ENCODE measurements at regions not wholly inside any gene's neighbourhood (a gene's known extent, or its start where the extent isn't known, plus 50 kb on each side); places are given as distances from the start of the nearest gene placed in this dataset.

GRCh38 chr4:167290678-167291077, 56.4 kb upstream of the SPOCK3 start:
- Histone ChIP-seq H3K27me3 (ENCODE audit: control insufficient read depth, insufficient read depth, low read length) (no peaks in the 10 kb centered on the region), H3K9ac (ENCODE audit: low read length) (no peak overlapping the region), H3K4me1 (ENCODE audit: control insufficient read depth, low read depth, low read length) (peaks cover 8% of the 10 kb centered on the region), H3K36me3 (ENCODE audit: control insufficient read depth, low read depth, low read length) (no peaks in the 10 kb centered on the region), H3K9me3 (ENCODE audit: control insufficient read depth, low read depth, low read length) (peaks cover 2% of the 10 kb centered on the region), H3K27ac (ENCODE audit: low read length) (no peak overlapping the region), H3K4me3 (ENCODE audit: low read length) (no peak overlapping the region)

DNA sequence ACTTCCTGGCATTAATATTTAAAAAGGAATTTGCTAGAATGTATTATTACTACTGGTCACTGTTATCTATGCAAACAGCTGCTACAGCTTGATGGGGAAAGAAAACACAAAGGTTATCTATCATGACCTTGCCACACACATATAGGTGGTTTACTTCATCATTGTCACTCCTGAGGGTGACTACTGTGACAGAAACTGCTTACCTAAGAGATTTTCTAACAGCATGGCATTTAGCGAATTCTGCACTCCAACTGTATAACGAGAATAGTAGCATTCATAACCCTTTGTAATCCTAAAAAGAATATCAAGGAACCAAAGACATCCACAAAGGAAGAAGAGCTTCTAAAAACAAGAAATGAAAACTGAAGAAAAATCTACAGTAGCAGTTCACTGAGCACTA, 74.6 kb upstream of the SPOCK3 start:
- no peak overlapping the region for H3K9ac ChIP-seq (ENCODE audit: low read length)
- H3K27ac ChIP-seq (ENCODE audit: low read length) = no peak overlapping the region
- no peaks in the 10 kb centered on the region for H3K9me3 ChIP-seq (ENCODE audit: control insufficient read depth, low read depth, low read length)
- H3K36me3 ChIP-seq (ENCODE audit: control insufficient read depth, low read depth, low read length) = no peaks in the 10 kb centered on the region
- no peak overlapping the region for H3K4me3 ChIP-seq (ENCODE audit: low read length)
- H3K4me1 ChIP-seq (ENCODE audit: control insufficient read depth, low read depth, low read length) = no peaks in the 10 kb centered on the region
- no peaks in the 10 kb centered on the region for H3K27me3 ChIP-seq (ENCODE audit: control insufficient read depth, insufficient read depth, low read length)

GRCh38 chr4:167321299-167321698, 87.0 kb upstream of the SPOCK3 start:
- Histone ChIP-seq H3K4me3 (ENCODE audit: low read length) (no peak overlapping the region), H3K9ac (ENCODE audit: low read length) (no peak overlapping the region), H3K36me3 (ENCODE audit: control insufficient read depth, low read depth, low read length) (no peaks in the 10 kb centered on the region), H3K27ac (ENCODE audit: low read length) (no peak overlapping the region), H3K27me3 (ENCODE audit: control insufficient read depth, insufficient read depth, low read length) (no peaks in the 10 kb centered on the region), H3K4me1 (ENCODE audit: control insufficient read depth, low read depth, low read length) (no peaks in the 10 kb centered on the region), H3K9me3 (ENCODE audit: control insufficient read depth, low read depth, low read length) (no peaks in the 10 kb centered on the region)

GRCh38 chr4:167339781-167340180, 105.5 kb upstream of the SPOCK3 start:
- H3K27ac ChIP-seq (ENCODE audit: low read length) = no peak overlapping the region
- H3K9me3 ChIP-seq (ENCODE audit: control insufficient read depth, low read depth, low read length) = no peaks in the 10 kb centered on the region
- no peaks in the 10 kb centered on the region for H3K4me1 ChIP-seq (ENCODE audit: control insufficient read depth, low read depth, low read length)
- H3K36me3 ChIP-seq (ENCODE audit: control insufficient read depth, low read depth, low read length) = no peaks in the 10 kb centered on the region
- H3K27me3 ChIP-seq (ENCODE audit: control insufficient read depth, insufficient read depth, low read length) = no peaks in the 10 kb centered on the region
- H3K9ac ChIP-seq (ENCODE audit: low read length) = no peak overlapping the region
- H3K4me3 ChIP-seq (ENCODE audit: low read length) = no peak overlapping the region

GRCh38 chr4:167359711-167360110, 125.4 kb upstream of the SPOCK3 start:
- Histone ChIP-seq H3K9me3 (ENCODE audit: control insufficient read depth, low read depth, low read length) (no peaks in the 10 kb centered on the region), H3K36me3 (ENCODE audit: control insufficient read depth, low read depth, low read length) (no peaks in the 10 kb centered on the region), H3K4me1 (ENCODE audit: control insufficient read depth, low read depth, low read length) (no peaks in the 10 kb centered on the region), H3K9ac (ENCODE audit: low read length) (no peak overlapping the region), H3K27me3 (ENCODE audit: control insufficient read depth, insufficient read depth, low read length) (no peaks in the 10 kb centered on the region), H3K4me3 (ENCODE audit: low read length) (no peak overlapping the region), H3K27ac (ENCODE audit: low read length) (no peak overlapping the region)

GRCh38 chr4:167379076-167379835, 145.0 kb upstream of the SPOCK3 start:
- H3K27me3 ChIP-seq (ENCODE audit: control insufficient read depth, insufficient read depth, low read length) = no peaks in the 10 kb centered on the region
- no peak overlapping the region for H3K9ac ChIP-seq (ENCODE audit: low read length)
- no peaks in the 10 kb centered on the region for H3K36me3 ChIP-seq (ENCODE audit: control insufficient read depth, low read depth, low read length)
- H3K4me1 ChIP-seq (ENCODE audit: control insufficient read depth, low read depth, low read length) = no peaks in the 10 kb centered on the region
- no peak overlapping the region for H3K27ac ChIP-seq (ENCODE audit: low read length)
- no peak overlapping the region for H3K4me3 ChIP-seq (ENCODE audit: low read length)
- H3K9me3 ChIP-seq (ENCODE audit: control insufficient read depth, low read depth, low read length) = no peaks in the 10 kb centered on the region

DNA sequence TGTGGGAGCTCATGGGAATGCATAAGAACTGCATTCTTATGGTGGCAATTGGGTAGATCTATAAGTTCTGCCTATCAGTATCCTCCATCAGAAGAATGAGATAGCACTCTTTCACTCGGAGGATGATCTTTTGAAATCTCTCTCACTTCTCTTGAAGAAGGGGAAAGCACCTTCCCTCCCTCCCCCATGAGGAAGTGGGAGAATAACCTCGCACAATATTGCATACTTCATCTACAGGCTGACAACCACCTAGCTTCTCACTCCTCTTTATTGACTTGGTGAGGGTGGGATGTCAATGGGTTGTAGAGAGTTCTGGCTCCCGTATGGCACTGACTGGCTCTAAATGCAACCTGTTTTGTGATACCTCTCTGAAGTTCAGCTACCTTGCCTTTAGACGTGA, 146.7 kb upstream of the SPOCK3 start:
- Histone ChIP-seq H3K4me3 (ENCODE audit: low read length) (no peak overlapping the region), H3K9ac (ENCODE audit: low read length) (no peak overlapping the region), H3K36me3 (ENCODE audit: control insufficient read depth, low read depth, low read length) (no peaks in the 10 kb centered on the region), H3K27ac (ENCODE audit: low read length) (no peak overlapping the region), H3K4me1 (ENCODE audit: control insufficient read depth, low read depth, low read length) (no peaks in the 10 kb centered on the region), H3K27me3 (ENCODE audit: control insufficient read depth, insufficient read depth, low read length) (no peaks in the 10 kb centered on the region), H3K9me3 (ENCODE audit: control insufficient read depth, low read depth, low read length) (no peaks in the 10 kb centered on the region)

- no peaks in the 10 kb centered on the region for H3K4me1 ChIP-seq (ENCODE audit: control insufficient read depth, low read depth, low read length)
- H3K27me3 ChIP-seq (ENCODE audit: control insufficient read depth, insufficient read depth, low read length) = no peaks in the 10 kb centered on the region
- H3K27ac ChIP-seq (ENCODE audit: low read length) = no peak overlapping the region
- H3K36me3 ChIP-seq (ENCODE audit: control insufficient read depth, low read depth, low read length) = no peaks in the 10 kb centered on the region
- no peak overlapping the region for H3K4me3 ChIP-seq (ENCODE audit: low read length)
- no peaks in the 10 kb centered on the region for H3K9me3 ChIP-seq (ENCODE audit: control insufficient read depth, low read depth, low read length)
- no peak overlapping the region for H3K9ac ChIP-seq (ENCODE audit: low read length)
These were observed 149.0 kb upstream of the SPOCK3 start for GRCh38 chr4:167383291-167383690.

- no peaks in the 10 kb centered on the region for H3K36me3 ChIP-seq (ENCODE audit: control insufficient read depth, low read depth, low read length)
- no peaks in the 10 kb centered on the region for H3K27me3 ChIP-seq (ENCODE audit: control insufficient read depth, insufficient read depth, low read length)
- no peak overlapping the region for H3K27ac ChIP-seq (ENCODE audit: low read length)
- H3K4me1 ChIP-seq (ENCODE audit: control insufficient read depth, low read depth, low read length) = no peaks in the 10 kb centered on the region
- no peaks in the 10 kb centered on the region for H3K9me3 ChIP-seq (ENCODE audit: control insufficient read depth, low read depth, low read length)
- H3K4me3 ChIP-seq (ENCODE audit: low read length) = no peak overlapping the region
- H3K9ac ChIP-seq (ENCODE audit: low read length) = no peak overlapping the region
These were observed 163.3 kb upstream of the SPOCK3 start for GRCh38 chr4:167397586-167397985.

GRCh38 chr4:167399201-167399600, 164.9 kb upstream of the SPOCK3 start:
- Histone ChIP-seq H3K27me3 (ENCODE audit: control insufficient read depth, insufficient read depth, low read length) (no peaks in the 10 kb centered on the region), H3K27ac (ENCODE audit: low read length) (no peak overlapping the region), H3K36me3 (ENCODE audit: control insufficient read depth, low read depth, low read length) (no peaks in the 10 kb centered on the region), H3K4me1 (ENCODE audit: control insufficient read depth, low read depth, low read length) (no peaks in the 10 kb centered on the region), H3K9ac (ENCODE audit: low read length) (no peak overlapping the region), H3K4me3 (ENCODE audit: low read length) (no peak overlapping the region), H3K9me3 (ENCODE audit: control insufficient read depth, low read depth, low read length) (no peaks in the 10 kb centered on the region)

DNA sequence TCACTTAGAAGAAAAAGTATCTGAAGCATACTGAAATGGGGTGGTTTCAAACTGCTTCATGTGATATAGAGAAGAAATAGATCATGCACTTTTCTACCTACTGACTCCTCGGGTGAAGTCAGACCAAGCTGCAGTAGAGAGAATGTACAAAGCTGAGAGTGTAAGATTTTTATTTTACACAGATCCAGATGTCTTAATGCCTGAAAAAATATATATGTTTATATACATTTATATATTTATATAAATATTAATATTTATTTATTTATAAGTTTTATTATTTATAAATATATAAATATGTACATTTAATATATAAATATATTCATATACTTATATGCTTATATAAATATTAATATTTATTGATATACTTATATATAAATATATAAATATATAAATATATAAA, 171.9 kb upstream of the SPOCK3 start:
- no peaks in the 10 kb centered on the region for H3K9me3 ChIP-seq (ENCODE audit: control insufficient read depth, low read depth, low read length)
- H3K9ac ChIP-seq (ENCODE audit: low read length) = no peak overlapping the region
- H3K27ac ChIP-seq (ENCODE audit: low read length) = no peak overlapping the region
- no peaks in the 10 kb centered on the region for H3K36me3 ChIP-seq (ENCODE audit: control insufficient read depth, low read depth, low read length)
- H3K27me3 ChIP-seq (ENCODE audit: control insufficient read depth, insufficient read depth, low read length) = no peaks in the 10 kb centered on the region
- H3K4me1 ChIP-seq (ENCODE audit: control insufficient read depth, low read depth, low read length) = no peaks in the 10 kb centered on the region
- no peak overlapping the region for H3K4me3 ChIP-seq (ENCODE audit: low read length)

DNA sequence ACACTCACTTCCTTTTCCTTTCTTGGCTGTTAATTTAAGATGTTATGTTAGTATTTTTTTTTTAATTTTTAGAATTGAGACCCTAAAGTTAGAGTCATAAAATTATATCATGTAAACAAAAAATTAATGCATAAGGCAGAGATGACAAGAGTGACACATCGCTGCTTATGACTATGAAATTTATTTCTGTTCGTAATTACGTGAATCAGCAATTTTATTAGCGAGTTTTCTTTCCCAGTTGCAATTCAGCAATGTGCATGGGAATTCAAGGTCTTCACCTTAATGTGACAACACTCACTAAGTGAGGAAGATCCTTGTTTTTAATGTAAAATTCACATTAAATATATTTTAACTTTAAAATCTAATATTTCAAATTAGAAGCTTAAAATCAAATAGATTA, 181.2 kb upstream of the SPOCK3 start:
- no peaks in the 10 kb centered on the region for H3K36me3 ChIP-seq (ENCODE audit: control insufficient read depth, low read depth, low read length)
- H3K9me3 ChIP-seq (ENCODE audit: control insufficient read depth, low read depth, low read length) = no peaks in the 10 kb centered on the region
- no peak overlapping the region for H3K9ac ChIP-seq (ENCODE audit: low read length)
- H3K4me1 ChIP-seq (ENCODE audit: control insufficient read depth, low read depth, low read length) = no peaks in the 10 kb centered on the region
- H3K27ac ChIP-seq (ENCODE audit: low read length) = no peak overlapping the region
- no peaks in the 10 kb centered on the region for H3K27me3 ChIP-seq (ENCODE audit: control insufficient read depth, insufficient read depth, low read length)
- no peak overlapping the region for H3K4me3 ChIP-seq (ENCODE audit: low read length)

Measured in iPS-18a (cell line).